Thyroid gland (tissue), 4 donors: ENCODE measurements at regions not wholly inside any gene's neighbourhood (a gene's known extent, or its start where the extent isn't known, plus 50 kb on each side); places are given as distances from the start of the nearest gene placed in this dataset.

ENCODE experiments used
- DNase-seq, 2 donors: peaks; one replicate each; pipeline ENCODE4 v3.0.0-alpha.2; 2019
- H3K27ac ChIP-seq, 3 donors: fragments of 200-600 bp; sonication (generic); 1 replicate in 2 of 3; 2 replicates in 1 of 3; pipeline ENCODE4 v1.5.1; 2016 to 2019; ENCODE audit warnings: mild to moderate bottlenecking in 1 of 3, moderate library complexity in 1 of 3
- H3K27me3 ChIP-seq: fragments of 200-600 bp; sonication (generic); one replicate; pipeline ENCODE4 v1.5.1; 2019
- H3K36me3 ChIP-seq, 2 donors: fragments of 200-600 bp; sonication (generic); one replicate each; pipeline ENCODE4 v1.5.1; 2016 to 2019
- H3K4me1 ChIP-seq, 2 donors: fragments of 200-600 bp; sonication (generic); one replicate each; pipeline ENCODE4 v1.5.1; 2017 to 2019
- H3K4me3 ChIP-seq, 3 donors: fragments of 200-600 bp; sonication (generic); replicated peaks in 1 of 3; 1 replicate in 2 of 3; 2 replicates in 1 of 3; pipeline ENCODE4 v1.5.1; 2016; ENCODE audit warnings: mild to moderate bottlenecking in 1 of 3
- H3K9me3 ChIP-seq: fragments of 200-600 bp; sonication (generic); one replicate; pipeline ENCODE4 v1.5.1; 2017
- POLR2A ChIP-seq, 2 donors: fragments of 450-650 bp; IDR thresholded peaks; one replicate each; pipeline ENCODE4 v1.6.1; 2017; ENCODE audit warnings: antibody characterized with exemption in 2 of 2, mild to moderate bottlenecking in 2 of 2, moderate library complexity in 1 of 2
- WGBS, 2 donors: methylation state at CpG; one replicate each; pipeline ENCODE4 v1.1.5; 2017; 5-methylcytosine and 5-hydroxymethylcytosine counted together
- intact Hi-C: fragments of 100-400 bp; cut with DNase I; formaldehyde crosslinking; loops from one replicate; pipeline ENCODE4 v1.15.1; 2023
- TF ChIP-seq, protein P1 (sequence below), 6 experiments: fragments of 200-600 bp in 3 of 6; fragments of 450-650 bp in 3 of 6; sonication (generic) in 3 of 6; IDR thresholded peaks; one replicate each; pipeline ENCODE4 v1.5.1; 2016 to 2019; ENCODE audit warnings: antibody characterized with exemption in 6 of 6, mild to moderate bottlenecking in 2 of 6, inconsistent platforms in 1 of 6, moderate library complexity in 1 of 6

DNA sequence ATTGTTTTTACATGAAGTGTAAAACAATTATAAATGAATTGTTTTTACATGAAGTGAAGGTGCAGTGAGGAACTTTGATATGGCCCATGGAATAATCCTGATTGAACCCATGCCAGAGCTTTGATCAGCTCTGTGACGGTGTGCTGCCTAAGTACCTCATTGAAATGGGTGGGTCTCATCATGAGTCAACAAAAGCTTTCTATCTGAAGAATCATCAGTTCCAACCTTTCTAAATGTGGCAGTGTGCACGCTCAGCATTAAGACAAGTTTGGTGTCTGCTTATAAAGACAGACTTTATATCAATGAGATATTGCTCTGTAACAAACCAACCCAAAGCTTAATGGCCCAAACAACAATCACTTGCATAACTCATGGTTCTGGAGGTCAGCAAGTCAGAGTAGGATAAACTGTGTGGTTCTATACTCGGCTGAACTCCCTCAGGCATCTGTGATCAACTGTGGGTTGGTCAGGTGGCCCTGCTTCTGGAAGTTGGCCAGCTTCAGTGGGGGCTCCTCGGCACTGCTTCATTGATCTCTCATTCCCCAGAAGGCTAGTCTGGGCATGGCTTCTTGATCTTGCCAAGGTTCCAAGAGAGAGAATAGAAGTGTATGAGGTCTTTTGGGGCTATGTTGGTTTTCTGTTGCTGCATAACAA is 258.0 kb downstream of the LTN1 start:
- Histone ChIP-seq H3K27me3 (no peaks in the 10 kb centered on the region), H3K9me3 (no peaks in the 10 kb centered on the region), H3K4me1 (peaks cover 0 to 8% of the 10 kb centered on the region in 2 donors), H3K27ac (no peak overlapping the region), H3K36me3 (no peaks in the 10 kb centered on the region), H3K4me3 (no peak overlapping the region)
- intact Hi-C loops: no loop called here
- TF ChIP-seq, protein P1, sequence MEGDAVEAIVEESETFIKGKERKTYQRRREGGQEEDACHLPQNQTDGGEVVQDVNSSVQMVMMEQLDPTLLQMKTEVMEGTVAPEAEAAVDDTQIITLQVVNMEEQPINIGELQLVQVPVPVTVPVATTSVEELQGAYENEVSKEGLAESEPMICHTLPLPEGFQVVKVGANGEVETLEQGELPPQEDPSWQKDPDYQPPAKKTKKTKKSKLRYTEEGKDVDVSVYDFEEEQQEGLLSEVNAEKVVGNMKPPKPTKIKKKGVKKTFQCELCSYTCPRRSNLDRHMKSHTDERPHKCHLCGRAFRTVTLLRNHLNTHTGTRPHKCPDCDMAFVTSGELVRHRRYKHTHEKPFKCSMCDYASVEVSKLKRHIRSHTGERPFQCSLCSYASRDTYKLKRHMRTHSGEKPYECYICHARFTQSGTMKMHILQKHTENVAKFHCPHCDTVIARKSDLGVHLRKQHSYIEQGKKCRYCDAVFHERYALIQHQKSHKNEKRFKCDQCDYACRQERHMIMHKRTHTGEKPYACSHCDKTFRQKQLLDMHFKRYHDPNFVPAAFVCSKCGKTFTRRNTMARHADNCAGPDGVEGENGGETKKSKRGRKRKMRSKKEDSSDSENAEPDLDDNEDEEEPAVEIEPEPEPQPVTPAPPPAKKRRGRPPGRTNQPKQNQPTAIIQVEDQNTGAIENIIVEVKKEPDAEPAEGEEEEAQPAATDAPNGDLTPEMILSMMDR (IDR thresholded peaks at IDR 0.05): no peak
- no peak for TF ChIP-seq POLR2A (IDR thresholded peaks at IDR 0.05)
- 34 to 47% methylated on average over 4 of the region's 4 CpGs for WGBS, 2 donors
- DNase-seq: peak; percentile 62 to 70

- intact Hi-C loops: no loop called here
- WGBS, 2 donors: 86 to 89% methylated on average over 6 of the region's 6 CpGs
- no peaks in the 10 kb centered on the region for H3K36me3 ChIP-seq
- DNase-seq: no peak
- TF ChIP-seq, protein P1 (IDR thresholded peaks at IDR 0.05): no peak
- TF ChIP-seq POLR2A (IDR thresholded peaks at IDR 0.05): no peak
- H3K9me3 ChIP-seq: no peaks in the 10 kb centered on the region
- H3K4me3 ChIP-seq: no peak overlapping the region
- peaks cover 0 to 8% of the 10 kb centered on the region in 2 donors for H3K4me1 ChIP-seq
- no peaks in the 10 kb centered on the region for H3K27me3 ChIP-seq
- no peak overlapping the region for H3K27ac ChIP-seq
Measured at GRCh38 chr21:28731700-28732321, 260.9 kb downstream of the LTN1 start.

GRCh38 chr21:28729887-28730286 is 262.8 kb downstream of the LTN1 start:
- intact Hi-C loops: no loop called here
- no peak for TF ChIP-seq POLR2A (IDR thresholded peaks at IDR 0.05)
- TF ChIP-seq, protein P1 (IDR thresholded peaks at IDR 0.05): no peak
- Histone ChIP-seq H3K4me1 (peaks cover 0 to 6% of the 10 kb centered on the region in 2 donors), H3K27me3 (no peaks in the 10 kb centered on the region), H3K36me3 (no peaks in the 10 kb centered on the region), H3K4me3 (no peak overlapping the region), H3K9me3 (no peaks in the 10 kb centered on the region), H3K27ac (no peak overlapping the region)
- no peak for DNase-seq
- 84 to 87% methylated on average over 6 of the region's 6 CpGs for WGBS, 2 donors

- TF ChIP-seq, protein P1 (IDR thresholded peaks at IDR 0.05): no peak
- TF ChIP-seq POLR2A (IDR thresholded peaks at IDR 0.05): no peak
- DNase-seq: no peak
- H3K27me3 ChIP-seq: no peaks in the 10 kb centered on the region
- H3K4me1 ChIP-seq: no peaks in the 10 kb centered on the region
- no peaks in the 10 kb centered on the region for H3K36me3 ChIP-seq
- intact Hi-C loops: no loop called here
- H3K4me3 ChIP-seq: no peak overlapping the region
- WGBS, 2 donors: 79 to 84% methylated on average over 1 of the region's 1 CpG
- H3K27ac ChIP-seq: no peak overlapping the region
- no peaks in the 10 kb centered on the region for H3K9me3 ChIP-seq
Measured at GRCh38 chr21:28727809-28728208, 264.9 kb downstream of the LTN1 start.

- TF ChIP-seq, protein P1 (IDR thresholded peaks at IDR 0.05): no peak
- no peak for TF ChIP-seq POLR2A (IDR thresholded peaks at IDR 0.05)
- Histone ChIP-seq H3K27ac (no peak overlapping the region), H3K9me3 (no peaks in the 10 kb centered on the region), H3K4me3 (no peak overlapping the region), H3K36me3 (no peaks in the 10 kb centered on the region), H3K4me1 (no peaks in the 10 kb centered on the region), H3K27me3 (no peaks in the 10 kb centered on the region)
- WGBS, 2 donors: 96 to 100% methylated on average over 1 of the region's 1 CpG
- DNase-seq: no peak
- intact Hi-C loops: no loop called here
Measured at GRCh38 chr21:28725396-28725795, 267.3 kb downstream of the LTN1 start.
